GM12878 (cell line): ENCODE measurements at regions not wholly inside any gene's neighbourhood (a gene's known extent, or its start where the extent isn't known, plus 50 kb on each side); places are given as distances from the start of the nearest gene placed in this dataset.

Experiments
- ATAC-seq: fragments of 200-7000 bp; cut with Tn5 transposase; 3 replicates; pipeline ENCODE4 v1.9.1; 2020; ENCODE audit warnings: mild to moderate bottlenecking, moderate library complexity
- BruUV-seq: library from RNA; stranded (reverse); fragments of 400-500 nt; replicated peaks from 2 replicates; lab custom pipeline; 2021; lab: Mats Ljungman, UMichigan
- CTCF ChIA-PET: fragments of 300-600 bp; sonication (Branson Sonifier 250); formaldehyde crosslinking; extraction: SDS; loops from one replicate; lab custom pipeline; 2021; ENCODE audit warnings: inconsistent platforms; lab: Yijun Ruan, JAX
- POLR2A ChIA-PET: fragments of 350-600 bp; formaldehyde crosslinking; extraction: SDS; loops from one replicate; lab custom pipeline; 2021; ENCODE audit warnings: inconsistent platforms; lab: Charles Lee
- RAD21 ChIA-PET: fragments of 300-600 bp; sonication (Branson Sonifier 250); formaldehyde crosslinking; loops from one replicate; lab custom pipeline; 2023; ENCODE audit warnings: antibody characterized with exemption; ENCODE audit not compliant: unreplicated experiment; lab: Charles Lee
- SMC1A ChIA-PET: fragments of 300-600 bp; sonication (Branson Sonifier 250); formaldehyde crosslinking; loops from one replicate; lab custom pipeline; 2023; ENCODE audit not compliant: unreplicated experiment, uncharacterized antibody; lab: Charles Lee
- DNase-seq: peaks from one replicate; pipeline ENCODE4 v3.0.0-alpha.2; 2011; ENCODE audit warnings: low read depth, low spot score
- FAIRE-seq: peaks from 3 replicates; lab custom pipeline; 2011; peaks lifted over from hg19 to GRCh38; lab: Jason Lieb, UNC
- H2AFZ ChIP-seq: 2 replicates; pipeline ENCODE4 v1.6.0; 2011; ENCODE audit warnings: low read depth, low read length, control low read depth; ENCODE audit not compliant: control insufficient read depth
- H3K27ac ChIP-seq: 2 replicates; pipeline ENCODE4 v1.5.1; 2011; ENCODE audit warnings: control low read depth; ENCODE audit not compliant: control insufficient read depth, insufficient read depth
- H3K27me3 ChIP-seq, 2 experiments: replicated peaks in 1 of 2; 2 replicates each; pipeline versions ENCODE4 v1.6.0 to v1.6.1; 2011; ENCODE audit warnings: low read length in 1 of 2; ENCODE audit not compliant: control insufficient read depth in 2 of 2, insufficient read depth in 2 of 2
- H3K36me3 ChIP-seq, 2 experiments: 2 replicates each; pipeline ENCODE4 v1.5.1; 2011; ENCODE audit warnings: low read length in 1 of 2; ENCODE audit not compliant: control insufficient read depth in 2 of 2, insufficient read depth in 2 of 2
- H3K4me1 ChIP-seq: 2 replicates; pipeline ENCODE4 v1.6.1; 2011; ENCODE audit warnings: mild to moderate bottlenecking, low read length, moderate library complexity, mixed read lengths; ENCODE audit not compliant: control insufficient read depth, insufficient read depth
- H3K4me2 ChIP-seq: 2 replicates; pipeline ENCODE4 v1.6.0; 2011; ENCODE audit warnings: control low read depth; ENCODE audit not compliant: control insufficient read depth, insufficient read depth
- H3K4me3 ChIP-seq: fragments of 200-600 bp; sonication (generic); 2 replicates; pipeline ENCODE4 v1.5.1; 2016
- H3K79me2 ChIP-seq: 2 replicates; pipeline ENCODE4 v1.6.0; 2011; ENCODE audit warnings: low read length; ENCODE audit not compliant: control insufficient read depth, insufficient read depth
- H3K9ac ChIP-seq: 2 replicates; pipeline ENCODE4 v1.8.0; 2011; ENCODE audit warnings: low read length, control low read depth, mixed read lengths; ENCODE audit not compliant: control insufficient read depth, insufficient read depth
- H3K9me3 ChIP-seq: replicated peaks from 3 replicates; pipeline ENCODE4 v1.5.1; 2011; ENCODE audit warnings: mild to moderate bottlenecking, low read length; ENCODE audit not compliant: control insufficient read depth, insufficient read depth
- H4K20me1 ChIP-seq: 2 replicates; pipeline ENCODE4 v1.6.0; 2011; ENCODE audit not compliant: control insufficient read depth, insufficient read depth
- BHLHE40 ChIP-seq, 2 experiments: fragments of 450-650 bp in 1 of 2; IDR thresholded peaks; 2 replicates each; pipeline ENCODE4 v1.6.1; 2011 to 2017; ENCODE audit warnings: low read depth in 2 of 2, borderline replicate concordance in 1 of 2, improper control_type of control experiment in 1 of 2, low read length in 1 of 2, mild to moderate bottlenecking in 1 of 2
- CBX3 ChIP-seq: fragments of 200-600 bp; sonication (generic); IDR thresholded peaks from 2 replicates; pipeline ENCODE4 v1.6.1; 2016; ENCODE audit warnings: low read depth, borderline replicate concordance
- FOS ChIP-seq: IDR thresholded peaks from 3 replicates; pipeline ENCODE4 v1.6.1; 2011; ENCODE audit warnings: borderline replicate concordance; ENCODE audit not compliant: insufficient read length; ENCODE audit errors: extremely low read depth
- GATAD2B ChIP-seq: fragments of 450-650 bp; conservative IDR thresholded peaks from 2 replicates; pipeline ENCODE4 v1.6.1; 2017; ENCODE audit warnings: low read depth, mild to moderate bottlenecking, moderate library complexity
- KDM1A ChIP-seq: fragments of 200-600 bp; sonication (generic); IDR thresholded peaks from 2 replicates; pipeline ENCODE4 v1.6.1; 2016; ENCODE audit warnings: borderline replicate concordance
- NR2C1 ChIP-seq: fragments of 450-650 bp; IDR thresholded peaks from 2 replicates; pipeline ENCODE4 v1.6.1; 2017; ENCODE audit warnings: antibody characterized with exemption, mild to moderate bottlenecking, moderate library complexity
- PML ChIP-seq: IDR thresholded peaks from 2 replicates; pipeline ENCODE4 v1.6.1; 2012; ENCODE audit warnings: low read length, inconsistent platforms
- POLR2AphosphoS2 ChIP-seq: IDR thresholded peaks from 2 replicates; pipeline ENCODE4 v1.6.1; 2011; ENCODE audit warnings: low read depth, mild to moderate bottlenecking, low read length, improper control_type of control experiment, moderate library complexity
- SP1 ChIP-seq: IDR thresholded peaks from one replicate; pipeline ENCODE4 v1.6.1; 2011; ENCODE audit warnings: low read depth, low read length
- ZBED1 ChIP-seq: IDR thresholded peaks from 2 replicates; pipeline ENCODE4 v1.6.1; 2016; ENCODE audit warnings: borderline replicate concordance
- ZNF274 ChIP-seq: IDR thresholded peaks from one replicate; pipeline ENCODE4 v1.8.0; 2011; ENCODE audit not compliant: insufficient read length, insufficient read depth
- WGBS: methylation state at CpG from one replicate; pipeline ENCODE4 v1.1.6; 2016; ENCODE audit warnings: low lambda C conversion rate; ENCODE audit not compliant: insufficient replicate concordance, insufficient coverage; ENCODE audit errors: missing lambda C conversion rate; 5-methylcytosine and 5-hydroxymethylcytosine counted together
- in situ Hi-C: fragments of 300-500 bp; cut with MboI; formaldehyde crosslinking; loops from 9 replicates; pipeline ENCODE4 v1.14.3; 2018; ENCODE audit warnings: mixed read lengths
- intact Hi-C: fragments of 100-400 bp; cut with micrococcal nuclease; formaldehyde crosslinking; loops from one replicate; pipeline ENCODE4 v1.14.2; 2022; ENCODE audit not compliant: unreplicated experiment
- TF ChIP-seq, protein P1 (sequence below): fragments of 450-650 bp; formaldehyde crosslinking; IDR thresholded peaks from 2 replicates; pipeline ENCODE4 v1.5.0; 2022; ENCODE audit warnings: mild to moderate bottlenecking, missing genetic modification characterization
- TF ChIP-seq, protein P2 (sequence below): fragments of 450-650 bp; formaldehyde crosslinking; IDR thresholded peaks from 2 replicates; pipeline ENCODE4 v1.4.0; 2022; ENCODE audit warnings: mild to moderate bottlenecking, moderate library complexity
- TF ChIP-seq, protein P3 (sequence below): fragments of 450-650 bp; IDR thresholded peaks from 2 replicates; pipeline ENCODE4 v1.6.1; 2016; ENCODE audit warnings: mild to moderate bottlenecking

DNA sequence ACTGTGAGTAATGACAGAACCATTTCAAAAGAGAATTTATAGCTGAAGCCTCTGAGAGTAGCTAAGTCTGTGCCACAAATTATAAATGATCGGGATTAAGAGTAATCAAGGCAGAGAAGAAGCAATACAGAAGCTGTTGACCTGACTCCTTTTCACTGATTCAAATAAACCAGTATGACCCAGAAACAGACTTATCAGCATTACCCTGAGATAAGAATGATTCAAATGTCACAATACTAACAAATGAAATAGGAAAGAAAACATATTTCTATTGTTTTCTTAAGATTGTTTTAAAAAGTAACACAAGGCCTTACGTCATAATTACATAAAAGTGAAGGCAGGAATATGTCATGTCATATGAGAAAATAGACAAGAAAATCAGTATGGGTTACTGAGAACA is 1534.6 kb downstream of the SI start:
- in situ Hi-C loops = no loop called here
- WGBS = 52% methylated on average over 2 of the region's 2 CpGs
- no peak for DNase-seq
- TF ChIP-seq, protein P1, sequence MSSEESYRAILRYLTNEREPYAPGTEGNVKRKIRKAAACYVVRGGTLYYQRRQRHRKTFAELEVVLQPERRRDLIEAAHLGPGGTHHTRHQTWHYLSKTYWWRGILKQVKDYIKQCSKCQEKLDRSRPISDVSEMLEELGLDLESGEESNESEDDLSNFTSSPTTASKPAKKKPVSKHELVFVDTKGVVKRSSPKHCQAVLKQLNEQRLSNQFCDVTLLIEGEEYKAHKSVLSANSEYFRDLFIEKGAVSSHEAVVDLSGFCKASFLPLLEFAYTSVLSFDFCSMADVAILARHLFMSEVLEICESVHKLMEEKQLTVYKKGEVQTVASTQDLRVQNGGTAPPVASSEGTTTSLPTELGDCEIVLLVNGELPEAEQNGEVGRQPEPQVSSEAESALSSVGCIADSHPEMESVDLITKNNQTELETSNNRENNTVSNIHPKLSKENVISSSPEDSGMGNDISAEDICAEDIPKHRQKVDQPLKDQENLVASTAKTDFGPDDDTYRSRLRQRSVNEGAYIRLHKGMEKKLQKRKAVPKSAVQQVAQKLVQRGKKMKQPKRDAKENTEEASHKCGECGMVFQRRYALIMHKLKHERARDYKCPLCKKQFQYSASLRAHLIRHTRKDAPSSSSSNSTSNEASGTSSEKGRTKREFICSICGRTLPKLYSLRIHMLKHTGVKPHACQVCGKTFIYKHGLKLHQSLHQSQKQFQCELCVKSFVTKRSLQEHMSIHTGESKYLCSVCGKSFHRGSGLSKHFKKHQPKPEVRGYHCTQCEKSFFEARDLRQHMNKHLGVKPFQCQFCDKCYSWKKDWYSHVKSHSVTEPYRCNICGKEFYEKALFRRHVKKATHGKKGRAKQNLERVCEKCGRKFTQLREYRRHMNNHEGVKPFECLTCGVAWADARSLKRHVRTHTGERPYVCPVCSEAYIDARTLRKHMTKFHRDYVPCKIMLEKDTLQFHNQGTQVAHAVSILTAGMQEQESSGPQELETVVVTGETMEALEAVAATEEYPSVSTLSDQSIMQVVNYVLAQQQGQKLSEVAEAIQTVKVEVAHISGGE (CRISPR knock-in tag) = no peak
- TF ChIP-seq GATAD2B = no peak
- TF ChIP-seq ZBED1 = no peak
- TF ChIP-seq, protein P2, sequence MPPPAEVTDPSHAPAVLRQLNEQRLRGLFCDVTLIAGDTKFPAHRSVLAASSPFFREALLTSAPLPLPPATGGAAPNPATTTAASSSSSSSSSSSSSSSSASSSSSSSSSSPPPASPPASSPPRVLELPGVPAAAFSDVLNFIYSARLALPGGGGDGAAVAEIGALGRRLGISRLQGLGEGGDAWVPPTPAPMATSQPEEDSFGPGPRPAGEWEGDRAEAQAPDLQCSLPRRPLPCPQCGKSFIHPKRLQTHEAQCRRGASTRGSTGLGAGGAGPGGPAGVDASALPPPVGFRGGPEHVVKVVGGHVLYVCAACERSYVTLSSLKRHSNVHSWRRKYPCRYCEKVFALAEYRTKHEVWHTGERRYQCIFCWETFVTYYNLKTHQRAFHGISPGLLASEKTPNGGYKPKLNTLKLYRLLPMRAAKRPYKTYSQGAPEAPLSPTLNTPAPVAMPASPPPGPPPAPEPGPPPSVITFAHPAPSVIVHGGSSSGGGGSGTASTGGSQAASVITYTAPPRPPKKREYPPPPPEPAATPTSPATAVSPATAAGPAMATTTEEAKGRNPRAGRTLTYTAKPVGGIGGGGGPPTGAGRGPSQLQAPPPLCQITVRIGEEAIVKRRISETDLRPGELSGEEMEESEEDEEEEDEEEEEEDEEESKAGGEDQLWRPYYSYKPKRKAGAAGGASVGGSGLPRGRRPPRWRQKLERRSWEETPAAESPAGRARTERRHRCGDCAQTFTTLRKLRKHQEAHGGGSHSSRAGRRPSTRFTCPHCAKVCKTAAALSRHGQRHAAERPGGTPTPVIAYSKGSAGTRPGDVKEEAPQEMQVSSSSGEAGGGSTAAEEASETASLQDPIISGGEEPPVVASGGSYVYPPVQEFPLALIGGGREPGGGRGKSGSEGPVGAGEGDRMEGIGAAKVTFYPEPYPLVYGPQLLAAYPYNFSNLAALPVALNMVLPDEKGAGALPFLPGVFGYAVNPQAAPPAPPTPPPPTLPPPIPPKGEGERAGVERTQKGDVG = no peak
- TF ChIP-seq, protein P3, sequence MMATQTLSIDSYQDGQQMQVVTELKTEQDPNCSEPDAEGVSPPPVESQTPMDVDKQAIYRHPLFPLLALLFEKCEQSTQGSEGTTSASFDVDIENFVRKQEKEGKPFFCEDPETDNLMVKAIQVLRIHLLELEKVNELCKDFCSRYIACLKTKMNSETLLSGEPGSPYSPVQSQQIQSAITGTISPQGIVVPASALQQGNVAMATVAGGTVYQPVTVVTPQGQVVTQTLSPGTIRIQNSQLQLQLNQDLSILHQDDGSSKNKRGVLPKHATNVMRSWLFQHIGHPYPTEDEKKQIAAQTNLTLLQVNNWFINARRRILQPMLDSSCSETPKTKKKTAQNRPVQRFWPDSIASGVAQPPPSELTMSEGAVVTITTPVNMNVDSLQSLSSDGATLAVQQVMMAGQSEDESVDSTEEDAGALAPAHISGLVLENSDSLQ = no peak
- no peak for TF ChIP-seq SP1
- no peak for TF ChIP-seq FOS
- no peak for TF ChIP-seq ZNF274
- TF ChIP-seq CBX3 = no peak
- TF ChIP-seq BHLHE40 (IDR thresholded peaks at IDR 0.05; ENCODE audit: borderline replicate concordance in 1 of 2, low read depth in 2 of 2, low read length in 1 of 2) = no peak
- no peak for TF ChIP-seq PML
- TF ChIP-seq NR2C1 = no peak
- TF ChIP-seq POLR2AphosphoS2 = no peak
- no peak for TF ChIP-seq KDM1A
- TF ChIP-seq, all 136 proteins: peak for 0
- FAIRE-seq (no peak), ATAC-seq (no peak)
- SMC1A ChIA-PET = no interaction called here
- H3K9ac ChIP-seq = no peak overlapping the region
- BruUV-seq = no TSS peak
- RAD21 ChIA-PET = no interaction called here
- no peaks in the 10 kb centered on the region for H3K4me1 ChIP-seq
- no peak overlapping the region for H3K4me2 ChIP-seq
- no peaks in the 10 kb centered on the region for H3K36me3 ChIP-seq
- no peaks in the 10 kb centered on the region for H3K9me3 ChIP-seq
- no peaks in the 10 kb centered on the region for H4K20me1 ChIP-seq
- intact Hi-C loops = no loop called here
- no peaks in the 10 kb centered on the region for H3K27me3 ChIP-seq
- no peaks in the 10 kb centered on the region for H3K79me2 ChIP-seq
- POLR2A ChIA-PET = interaction anchor here (0.6 kb wide), 1 partner anchor 19 kb away, joined by 3 read pairs; no protein-coding TSS in a partner anchor
- H3K4me3 ChIP-seq = no peak overlapping the region
- no peak overlapping the region for H3K27ac ChIP-seq
- CTCF ChIA-PET = no interaction called here
- no peak overlapping the region for H2AFZ ChIP-seq
